HEK293 (cell line): ENCODE measurements at regions not wholly inside any gene's neighbourhood (a gene's known extent, or its start where the extent isn't known, plus 50 kb on each side); places are given as distances from the start of the nearest gene placed in this dataset.

Experiments
- CTCF ChIA-PET: fragments of 350-600 bp; formaldehyde crosslinking; extraction: SDS; loops from one replicate; lab custom pipeline; 2021; ENCODE audit warnings: antibody characterized with exemption; lab: Yijun Ruan, JAX
- POLR2A ChIA-PET: fragments of 300-600 bp; formaldehyde crosslinking; extraction: SDS; loops from one replicate; lab custom pipeline; 2020; ENCODE audit warnings: antibody characterized with exemption, inconsistent platforms; lab: Yijun Ruan, JAX
- H3K27ac ChIP-seq: fragments of 200-500 bp; sonication (Bioruptor generic); 2 replicates; pipeline ENCODE4 v1.5.1; 2014; ENCODE audit warnings: low read depth, low read length, control low read depth, inconsistent platforms; ENCODE audit errors: extremely low read depth
- H3K36me3 ChIP-seq, 2 experiments: fragments of 200-500 bp in 1 of 2; sonication (Bioruptor generic) in 1 of 2; 1 replicate in 1 of 2; 2 replicates in 1 of 2; pipeline ENCODE4 v1.5.1; 2014 to 2017; ENCODE audit warnings: inconsistent platforms in 2 of 2, low read length in 2 of 2; ENCODE audit not compliant: control insufficient read depth in 2 of 2, insufficient read depth in 1 of 2
- H3K4me1 ChIP-seq: fragments of 200-500 bp; sonication (Bioruptor generic); 2 replicates; pipeline ENCODE4 v1.5.1; 2014; ENCODE audit warnings: mild to moderate bottlenecking, low read length, inconsistent platforms; ENCODE audit not compliant: control insufficient read depth, insufficient read depth
- H3K4me3 ChIP-seq: 2 replicates; pipeline ENCODE4 v1.5.1; 2011; ENCODE audit warnings: low read depth, mild to moderate bottlenecking, control low read depth, low read length, moderate library complexity
- H3K9me3 ChIP-seq: fragments of 200-500 bp; sonication (Bioruptor generic); 2 replicates; pipeline ENCODE4 v1.5.1; 2014; ENCODE audit warnings: low read depth, low read length, inconsistent platforms; ENCODE audit not compliant: control insufficient read depth, insufficient read depth
- BCL11B ChIP-seq: fragments of 450-650 bp; formaldehyde crosslinking; IDR thresholded peaks from 2 replicates; pipeline ENCODE4 v1.5.1; 2016; ENCODE audit warnings: low read depth, missing biosample characterization, missing genetic modification characterization
- KLF9 ChIP-seq: fragments of 450-650 bp; formaldehyde crosslinking; IDR thresholded peaks from 2 replicates; pipeline ENCODE4 v1.5.1; 2016; ENCODE audit warnings: missing biosample characterization, missing genetic modification characterization, low read depth
- SCRT2 ChIP-seq: fragments of 450-650 bp; formaldehyde crosslinking; IDR thresholded peaks from 2 replicates; pipeline ENCODE4 v1.5.1; 2016; ENCODE audit warnings: missing biosample characterization, missing genetic modification characterization
- YY1 ChIP-seq: fragments of 450-650 bp; formaldehyde crosslinking; IDR thresholded peaks from 2 replicates; pipeline ENCODE4 v1.5.1; 2018; ENCODE audit warnings: missing biosample characterization, missing genetic modification characterization
- ZBTB10 ChIP-seq: fragments of 450-650 bp; formaldehyde crosslinking; IDR thresholded peaks from 2 replicates; pipeline ENCODE4 v1.5.1; 2016; ENCODE audit warnings: missing biosample characterization, missing genetic modification characterization
- ZBTB26 ChIP-seq: fragments of 450-650 bp; formaldehyde crosslinking; optimal IDR thresholded peaks from 2 replicates; pipeline ENCODE3; 2016; ENCODE audit warnings: missing biosample characterization, mild to moderate bottlenecking, missing genetic modification characterization
- ZIC2 ChIP-seq: fragments of 450-650 bp; formaldehyde crosslinking; IDR thresholded peaks from 2 replicates; pipeline ENCODE4 v1.5.1; 2016; ENCODE audit warnings: missing biosample characterization, missing genetic modification characterization
- ZNF133 ChIP-seq: fragments of 450-650 bp; formaldehyde crosslinking; IDR thresholded peaks from 2 replicates; pipeline ENCODE4 v1.5.1; 2016; ENCODE audit warnings: missing biosample characterization, missing genetic modification characterization
- ZNF202 ChIP-seq: fragments of 450-650 bp; formaldehyde crosslinking; IDR thresholded peaks from 2 replicates; pipeline ENCODE4 v1.5.1; 2016; ENCODE audit warnings: missing biosample characterization, missing genetic modification characterization, borderline replicate concordance
- ZNF248 ChIP-seq: fragments of 450-650 bp; formaldehyde crosslinking; IDR thresholded peaks from 2 replicates; pipeline ENCODE4 v1.5.1; 2017; ENCODE audit warnings: missing biosample characterization, missing genetic modification characterization
- ZNF423 ChIP-seq: fragments of 450-650 bp; formaldehyde crosslinking; IDR thresholded peaks from 2 replicates; pipeline ENCODE4 v1.5.1; 2016; ENCODE audit warnings: missing biosample characterization, missing genetic modification characterization
- ZNF501 ChIP-seq: fragments of 450-650 bp; formaldehyde crosslinking; IDR thresholded peaks from 2 replicates; pipeline ENCODE4 v1.5.1; 2016; ENCODE audit warnings: missing biosample characterization, missing genetic modification characterization
- ZNF530 ChIP-seq: fragments of 450-650 bp; formaldehyde crosslinking; IDR thresholded peaks from 2 replicates; pipeline ENCODE4 v1.5.1; 2016; ENCODE audit warnings: low read depth, missing biosample characterization, missing genetic modification characterization
- ZNF596 ChIP-seq: fragments of 450-650 bp; IDR thresholded peaks from 2 replicates; pipeline ENCODE4 v1.5.0; 2018; ENCODE audit warnings: missing biosample characterization, mild to moderate bottlenecking, missing genetic modification characterization, moderate library complexity
- ZNF664 ChIP-seq: fragments of 450-650 bp; formaldehyde crosslinking; IDR thresholded peaks from 2 replicates; pipeline ENCODE4 v1.5.1; 2016; ENCODE audit warnings: missing biosample characterization, missing genetic modification characterization
- ZNF701 ChIP-seq: fragments of 450-650 bp; formaldehyde crosslinking; IDR thresholded peaks from 2 replicates; pipeline ENCODE4 v1.5.1; 2016; ENCODE audit warnings: missing biosample characterization, missing genetic modification characterization
- ZNF843 ChIP-seq: fragments of 450-650 bp; formaldehyde crosslinking; IDR thresholded peaks from 2 replicates; pipeline ENCODE4 v1.5.1; 2016; ENCODE audit warnings: missing biosample characterization, missing genetic modification characterization
- TF ChIP-seq, protein P1 (sequence below): fragments of 450-650 bp; formaldehyde crosslinking; IDR thresholded peaks from 2 replicates; pipeline ENCODE4 v1.5.1; 2017; ENCODE audit warnings: missing biosample characterization, missing genetic modification characterization
- TF ChIP-seq, protein P2 (sequence below): fragments of 450-650 bp; formaldehyde crosslinking; IDR thresholded peaks from 2 replicates; pipeline ENCODE4 v1.5.1; 2016; ENCODE audit warnings: missing biosample characterization, missing genetic modification characterization

DNA sequence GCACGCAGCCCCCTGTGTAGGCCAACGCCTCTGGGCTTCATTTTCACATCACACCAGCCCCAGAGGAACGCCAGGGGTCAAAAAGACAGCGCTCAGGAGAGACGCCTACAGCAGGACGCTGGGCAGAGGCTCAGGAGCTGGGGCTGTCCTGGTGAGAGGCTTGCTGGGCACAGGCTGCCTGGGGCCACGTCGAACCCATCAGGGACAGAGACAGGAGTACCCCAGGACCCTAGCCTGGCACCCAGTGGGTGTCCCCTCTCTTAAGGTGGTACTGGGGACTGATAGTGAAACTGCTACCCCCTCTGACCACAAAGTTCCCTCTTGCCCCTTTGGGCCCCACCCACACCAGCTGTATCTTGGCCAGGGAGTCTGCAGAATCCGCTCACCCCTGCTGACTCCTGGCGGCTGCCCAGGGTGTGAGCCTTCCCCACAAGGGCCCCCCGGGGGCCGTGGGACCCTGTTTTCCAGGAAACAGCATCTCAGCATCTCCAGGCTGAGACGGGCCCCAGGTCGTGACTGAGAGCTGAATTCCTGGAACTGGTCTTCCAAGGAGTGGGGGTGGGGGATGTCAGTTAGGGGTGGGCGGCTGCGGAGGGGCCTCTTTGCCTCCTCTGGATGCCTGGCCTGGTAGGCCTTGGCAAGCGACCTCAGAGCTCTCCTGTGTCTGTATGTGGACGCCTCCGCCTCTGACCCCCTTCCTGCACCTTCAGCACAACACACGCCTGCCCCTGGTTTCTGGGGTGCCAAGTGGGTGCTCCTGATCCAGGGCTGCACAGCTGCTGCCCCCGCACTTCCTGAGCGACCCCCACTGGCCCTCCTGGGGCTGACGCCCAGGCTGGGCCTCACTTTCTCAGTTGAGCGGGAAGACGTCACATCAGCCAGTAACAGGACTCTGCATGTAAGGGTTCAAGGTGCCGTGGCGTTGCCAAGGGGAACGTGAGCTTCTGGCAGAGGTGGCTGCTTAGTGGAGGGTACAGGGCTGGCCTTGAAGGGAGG is 321.9 kb upstream of the RTL1 start:
- H3K4me3 ChIP-seq, result no peak overlapping the region
- no peaks in the 10 kb centered on the region for H3K4me1 ChIP-seq
- no peaks in the 10 kb centered on the region for H3K9me3 ChIP-seq
- CTCF ChIA-PET, result interaction anchor here (0.9 kb wide), 1 partner anchor 808 kb away, joined by 3 read pairs; no protein-coding TSS in a partner anchor
- TF ChIP-seq ZNF248 (tag by site-specific recombination) (no peak), ZBTB10 (tag by site-specific recombination) (no peak), ZIC2 (tag by site-specific recombination) (peak; percentile 72; the same call in 1 of the 2 replicates), ZNF133 (tag by site-specific recombination) (no peak), BCL11B (tag by site-specific recombination) (no peak)
- TF ChIP-seq, all 188 proteins: peak for 1
- POLR2A ChIA-PET, result no interaction called here
- no peak overlapping the region for H3K27ac ChIP-seq
- no peaks in the 10 kb centered on the region for H3K36me3 ChIP-seq

DNA sequence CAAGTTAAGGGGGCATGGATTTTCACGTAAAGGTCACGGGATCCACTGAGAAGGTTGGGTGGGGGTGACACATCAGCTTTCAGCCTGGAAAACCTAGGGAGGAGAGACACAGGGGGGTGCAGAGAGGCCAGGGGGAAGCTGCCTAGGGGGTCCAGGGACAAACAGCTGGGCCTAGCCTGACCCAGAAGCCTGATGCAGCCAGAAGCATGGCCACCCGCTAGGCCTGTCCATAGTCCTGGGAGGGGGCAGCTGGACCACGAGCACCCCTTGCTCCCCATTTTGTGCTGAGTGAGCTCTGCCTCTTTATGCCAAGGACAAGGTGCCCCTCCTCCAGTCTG is 322.7 kb upstream of the RTL1 start:
- TF ChIP-seq YY1 (no peak), ZNF501 (tag by site-specific recombination) (no peak), ZNF701 (no peak), ZNF843 (tag by site-specific recombination) (no peak)
- Histone ChIP-seq H3K27ac (no peak overlapping the region), H3K9me3 (no peaks in the 10 kb centered on the region), H3K4me3 (no peak overlapping the region), H3K4me1 (no peaks in the 10 kb centered on the region), H3K36me3 (no peaks in the 10 kb centered on the region)
- CTCF ChIA-PET, result interaction anchor here (0.9 kb wide), 1 partner anchor 809 kb away, joined by 3 read pairs; no protein-coding TSS in a partner anchor
- POLR2A ChIA-PET, result no interaction called here

DNA sequence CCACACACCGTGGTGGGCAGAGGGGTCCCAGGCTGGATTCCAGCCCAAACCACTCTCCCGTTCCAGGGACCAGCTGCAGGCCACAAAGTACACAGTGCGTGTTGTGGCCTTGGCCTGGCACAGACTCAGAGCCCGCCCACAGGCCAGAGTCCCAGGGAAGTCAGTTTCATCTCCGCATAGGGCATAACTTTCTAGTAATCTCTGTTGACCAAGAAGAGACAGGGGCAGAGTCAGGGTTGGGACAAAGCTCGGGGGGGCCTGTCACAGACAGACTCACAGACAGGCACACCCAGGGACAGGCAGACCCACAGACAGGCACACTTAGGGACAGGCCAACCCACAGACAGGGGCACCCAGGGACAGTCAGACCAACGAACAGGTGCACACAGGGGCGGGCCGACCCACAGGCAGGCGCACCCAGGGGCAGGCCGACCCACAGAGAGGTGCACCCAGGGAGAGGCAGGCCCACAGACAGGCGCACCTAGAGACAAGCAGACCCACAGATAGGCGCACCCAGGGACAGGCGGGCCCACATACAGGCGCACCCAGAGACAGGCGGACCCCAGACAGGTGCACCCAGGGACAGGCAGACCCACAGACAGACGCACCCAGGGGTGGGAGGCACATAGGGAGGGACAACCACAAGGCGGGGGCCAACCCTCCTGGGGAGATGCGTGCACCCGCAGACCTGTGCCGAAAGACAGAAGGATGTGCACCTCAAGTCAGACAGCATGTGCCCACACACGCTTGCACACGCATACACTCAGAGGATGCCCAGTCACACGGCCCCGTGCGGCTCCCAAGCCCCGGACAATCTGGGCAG is 323.3 kb upstream of the RTL1 start:
- H3K4me1 ChIP-seq, result no peaks in the 10 kb centered on the region
- CTCF ChIA-PET, result interaction anchor here (0.9 kb wide), 1 partner anchor 810 kb away, joined by 3 read pairs; no protein-coding TSS in a partner anchor
- no peaks in the 10 kb centered on the region for H3K9me3 ChIP-seq
- H3K4me3 ChIP-seq, result no peak overlapping the region
- H3K27ac ChIP-seq, result no peak overlapping the region
- H3K36me3 ChIP-seq, result no peaks in the 10 kb centered on the region
- POLR2A ChIA-PET, result no interaction called here
- TF ChIP-seq ZNF664 (tag by site-specific recombination) (no peak), ZBTB26 (tag by site-specific recombination) (no peak), SCRT2 (no peak), ZNF530 (tag by site-specific recombination) (no peak), KLF9 (no peak), ZNF202 (tag by site-specific recombination) (no peak), ZNF596 (tag by site-specific recombination) (no peak), ZNF423 (no peak)
- TF ChIP-seq, protein P1, sequence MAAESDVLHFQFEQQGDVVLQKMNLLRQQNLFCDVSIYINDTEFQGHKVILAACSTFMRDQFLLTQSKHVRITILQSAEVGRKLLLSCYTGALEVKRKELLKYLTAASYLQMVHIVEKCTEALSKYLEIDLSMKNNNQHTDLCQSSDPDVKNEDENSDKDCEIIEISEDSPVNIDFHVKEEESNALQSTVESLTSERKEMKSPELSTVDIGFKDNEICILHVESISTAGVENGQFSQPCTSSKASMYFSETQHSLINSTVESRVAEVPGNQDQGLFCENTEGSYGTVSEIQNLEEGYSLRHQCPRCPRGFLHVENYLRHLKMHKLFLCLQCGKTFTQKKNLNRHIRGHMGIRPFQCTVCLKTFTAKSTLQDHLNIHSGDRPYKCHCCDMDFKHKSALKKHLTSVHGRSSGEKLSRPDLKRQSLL (tag by site-specific recombination), result no peak
- TF ChIP-seq, protein P2, sequence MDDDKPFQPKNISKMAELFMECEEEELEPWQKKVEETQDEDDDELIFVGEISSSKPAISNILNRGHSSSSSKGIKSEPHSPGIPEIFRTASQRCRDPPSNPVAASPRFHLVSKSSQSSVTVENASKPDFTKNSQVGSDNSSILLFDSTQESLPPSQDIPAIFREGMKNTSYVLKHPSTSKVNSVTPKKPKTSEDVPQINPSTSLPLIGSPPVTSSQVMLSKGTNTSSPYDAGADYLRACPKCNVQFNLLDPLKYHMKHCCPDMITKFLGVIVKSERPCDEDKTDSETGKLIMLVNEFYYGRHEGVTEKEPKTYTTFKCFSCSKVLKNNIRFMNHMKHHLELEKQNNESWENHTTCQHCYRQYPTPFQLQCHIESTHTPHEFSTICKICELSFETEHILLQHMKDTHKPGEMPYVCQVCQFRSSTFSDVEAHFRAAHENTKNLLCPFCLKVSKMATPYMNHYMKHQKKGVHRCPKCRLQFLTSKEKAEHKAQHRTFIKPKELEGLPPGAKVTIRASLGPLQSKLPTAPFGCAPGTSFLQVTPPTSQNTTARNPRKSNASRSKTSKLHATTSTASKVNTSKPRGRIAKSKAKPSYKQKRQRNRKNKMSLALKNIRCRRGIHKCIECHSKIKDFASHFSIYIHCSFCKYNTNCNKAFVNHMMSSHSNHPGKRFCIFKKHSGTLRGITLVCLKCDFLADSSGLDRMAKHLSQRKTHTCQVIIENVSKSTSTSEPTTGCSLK (tag by site-specific recombination), result no peak
